ENCODE measurements at regions not wholly inside any gene's neighbourhood (a gene's known extent, or its start where the extent isn't known, plus 50 kb on each side); places are given as distances from the start of the nearest gene placed in this dataset.

DNA sequence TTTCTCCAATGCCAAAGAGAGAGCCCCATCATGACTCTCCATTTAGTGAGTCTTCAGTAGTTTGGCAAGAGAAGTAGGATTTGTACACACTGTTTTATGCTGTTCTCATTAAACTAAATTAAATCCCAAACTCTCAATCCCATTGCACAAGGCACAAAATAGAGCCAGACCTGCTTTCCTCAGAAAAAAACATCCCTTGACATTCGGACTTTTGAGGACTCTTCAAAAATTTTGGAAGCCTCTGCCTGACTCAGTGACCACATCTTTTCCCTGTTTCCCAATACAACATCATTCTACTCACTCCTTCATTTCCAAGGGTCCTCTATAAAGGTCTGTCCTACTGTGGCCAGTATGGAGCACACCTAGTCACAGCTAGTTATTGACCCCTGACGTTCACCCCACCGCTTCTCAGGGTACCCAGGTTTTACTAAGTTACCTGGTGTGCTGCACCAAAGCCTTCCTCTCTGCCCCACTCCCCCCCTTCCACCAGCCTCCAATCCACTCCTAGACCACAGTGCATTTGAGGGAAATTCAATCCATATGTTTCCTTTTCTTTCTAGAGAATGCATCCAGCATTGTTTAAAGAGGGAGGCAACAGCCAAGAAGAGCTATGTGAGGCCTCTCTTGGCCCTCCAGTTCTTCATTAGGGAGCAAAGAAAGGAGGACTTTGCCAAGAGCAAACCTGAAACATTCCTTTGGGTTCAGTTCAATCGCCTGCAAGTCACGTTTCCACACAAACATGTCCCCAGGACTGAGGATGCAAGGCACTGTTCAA is 428.7 kb downstream of the PLPP3 start:
- no peaks in the 10 kb centered on the region for H3K27me3 Mint-ChIP-seq (ENCODE audit: unreplicated experiment)
- no peak for DNase-seq
- H3K4me1 Mint-ChIP-seq (ENCODE audit: low read depth, unreplicated experiment) = no peaks in the 10 kb centered on the region
- TF ChIP-seq, protein P1, sequence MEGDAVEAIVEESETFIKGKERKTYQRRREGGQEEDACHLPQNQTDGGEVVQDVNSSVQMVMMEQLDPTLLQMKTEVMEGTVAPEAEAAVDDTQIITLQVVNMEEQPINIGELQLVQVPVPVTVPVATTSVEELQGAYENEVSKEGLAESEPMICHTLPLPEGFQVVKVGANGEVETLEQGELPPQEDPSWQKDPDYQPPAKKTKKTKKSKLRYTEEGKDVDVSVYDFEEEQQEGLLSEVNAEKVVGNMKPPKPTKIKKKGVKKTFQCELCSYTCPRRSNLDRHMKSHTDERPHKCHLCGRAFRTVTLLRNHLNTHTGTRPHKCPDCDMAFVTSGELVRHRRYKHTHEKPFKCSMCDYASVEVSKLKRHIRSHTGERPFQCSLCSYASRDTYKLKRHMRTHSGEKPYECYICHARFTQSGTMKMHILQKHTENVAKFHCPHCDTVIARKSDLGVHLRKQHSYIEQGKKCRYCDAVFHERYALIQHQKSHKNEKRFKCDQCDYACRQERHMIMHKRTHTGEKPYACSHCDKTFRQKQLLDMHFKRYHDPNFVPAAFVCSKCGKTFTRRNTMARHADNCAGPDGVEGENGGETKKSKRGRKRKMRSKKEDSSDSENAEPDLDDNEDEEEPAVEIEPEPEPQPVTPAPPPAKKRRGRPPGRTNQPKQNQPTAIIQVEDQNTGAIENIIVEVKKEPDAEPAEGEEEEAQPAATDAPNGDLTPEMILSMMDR (IDR thresholded peaks at IDR 0.05; ENCODE audit: partially characterized antibody, unreplicated experiment) = no peak
- no peak overlapping the region for H3K27ac Mint-ChIP-seq (ENCODE audit: unreplicated experiment)
- H3K4me3 Mint-ChIP-seq (ENCODE audit: unreplicated experiment) = no peak overlapping the region
- no peaks in the 10 kb centered on the region for H3K36me3 Mint-ChIP-seq (ENCODE audit: unreplicated experiment)
- no peaks in the 10 kb centered on the region for H3K9me3 Mint-ChIP-seq (ENCODE audit: unreplicated experiment)

DNA sequence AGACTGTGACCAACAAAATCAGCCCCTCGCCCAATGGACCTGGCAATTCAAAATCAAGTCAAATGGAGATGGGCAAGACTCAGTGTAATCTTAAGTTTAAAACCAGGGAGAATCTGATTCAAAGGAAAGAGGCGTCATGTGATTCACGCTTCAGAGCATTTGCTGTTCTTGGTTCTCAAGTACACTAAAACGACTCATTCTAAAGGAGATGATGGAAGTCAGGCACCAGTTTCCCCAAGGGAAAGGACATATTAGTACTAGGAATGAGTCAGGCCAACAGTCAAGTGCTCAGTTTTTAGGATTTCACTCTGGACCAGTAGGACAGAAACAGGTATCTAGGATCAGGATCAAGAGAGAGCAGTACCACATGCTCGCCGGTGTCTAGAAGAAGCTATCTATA is 429.6 kb downstream of the PLPP3 start:
- no peaks in the 10 kb centered on the region for H3K4me1 Mint-ChIP-seq (ENCODE audit: low read depth, unreplicated experiment)
- TF ChIP-seq, protein P1 (IDR thresholded peaks at IDR 0.05; ENCODE audit: partially characterized antibody, unreplicated experiment) = no peak
- no peaks in the 10 kb centered on the region for H3K27me3 Mint-ChIP-seq (ENCODE audit: unreplicated experiment)
- H3K9me3 Mint-ChIP-seq (ENCODE audit: unreplicated experiment) = no peaks in the 10 kb centered on the region
- no peak for DNase-seq
- H3K36me3 Mint-ChIP-seq (ENCODE audit: unreplicated experiment) = no peaks in the 10 kb centered on the region
- no peak overlapping the region for H3K4me3 Mint-ChIP-seq (ENCODE audit: unreplicated experiment)
- H3K27ac Mint-ChIP-seq (ENCODE audit: unreplicated experiment) = no peak overlapping the region

- Mint-ChIP-seq H3K4me3 (ENCODE audit: unreplicated experiment) (no peak overlapping the region), H3K36me3 (ENCODE audit: unreplicated experiment) (no peaks in the 10 kb centered on the region), H3K4me1 (ENCODE audit: low read depth, unreplicated experiment) (no peaks in the 10 kb centered on the region)
Observed at GRCh38 chr1:56148326-56149193, 430.8 kb downstream of the PLPP3 start.

GRCh38 chr1:56147459-56147858 is 431.9 kb downstream of the PLPP3 start:
- Mint-ChIP-seq H3K4me3 (ENCODE audit: unreplicated experiment) (no peak overlapping the region), H3K36me3 (ENCODE audit: unreplicated experiment) (no peaks in the 10 kb centered on the region), H3K27ac (ENCODE audit: unreplicated experiment) (no peak overlapping the region)

More at GRCh38 chr1:56148326-56149193, 430.8 kb downstream of the PLPP3 start:
- DNase-seq = no peak
- Mint-ChIP-seq H3K27ac (ENCODE audit: unreplicated experiment) (no peak overlapping the region), H3K9me3 (ENCODE audit: unreplicated experiment) (no peaks in the 10 kb centered on the region), H3K27me3 (ENCODE audit: unreplicated experiment) (no peaks in the 10 kb centered on the region)
- TF ChIP-seq, protein P1 (IDR thresholded peaks at IDR 0.05; ENCODE audit: partially characterized antibody, unreplicated experiment) = no peak

More at GRCh38 chr1:56147459-56147858, 431.9 kb downstream of the PLPP3 start:
- DNase-seq = no peak
- H3K27me3 Mint-ChIP-seq (ENCODE audit: unreplicated experiment) = no peaks in the 10 kb centered on the region
- TF ChIP-seq, protein P1 (IDR thresholded peaks at IDR 0.05; ENCODE audit: partially characterized antibody, unreplicated experiment) = no peak
- H3K4me1 Mint-ChIP-seq (ENCODE audit: low read depth, unreplicated experiment) = no peaks in the 10 kb centered on the region
- no peaks in the 10 kb centered on the region for H3K9me3 Mint-ChIP-seq (ENCODE audit: unreplicated experiment)

All from glutamatergic neuron (in vitro differentiated cells).